HG02884 (cell line): ENCODE measurements at regions not wholly inside any gene's neighbourhood (a gene's known extent, or its start where the extent isn't known, plus 50 kb on each side); places are given as distances from the start of the nearest gene placed in this dataset.

Source experiments
- ATAC-seq: cut with Tn5 transposase; IDR thresholded peaks from one replicate; pipeline ENCODE4 v1.9.1; 2021; ENCODE audit warnings: mild to moderate bottlenecking, moderate library complexity; ENCODE audit not compliant: unreplicated experiment

DNA sequence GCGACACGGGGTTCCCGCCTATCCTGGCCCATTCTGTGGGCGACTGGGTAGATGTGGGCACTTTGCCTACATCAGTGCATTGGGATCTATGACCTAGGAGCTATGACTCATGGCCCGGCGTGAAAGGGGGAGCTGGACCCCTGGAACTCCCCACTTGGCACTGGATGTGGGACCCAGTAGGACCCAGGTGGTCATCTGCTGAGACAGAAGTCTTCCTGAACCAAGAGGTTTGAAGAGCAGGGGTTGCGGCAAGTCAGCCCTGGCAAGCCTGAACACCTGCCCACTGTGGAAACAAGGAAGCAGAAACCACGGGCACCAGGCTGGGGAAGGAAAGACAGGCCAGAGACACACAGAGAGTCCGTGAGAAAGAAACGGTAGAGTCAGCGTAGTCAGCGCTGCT lies 656.7 kb downstream of the AJAP1 start:
- ATAC-seq: no peak

DNA sequence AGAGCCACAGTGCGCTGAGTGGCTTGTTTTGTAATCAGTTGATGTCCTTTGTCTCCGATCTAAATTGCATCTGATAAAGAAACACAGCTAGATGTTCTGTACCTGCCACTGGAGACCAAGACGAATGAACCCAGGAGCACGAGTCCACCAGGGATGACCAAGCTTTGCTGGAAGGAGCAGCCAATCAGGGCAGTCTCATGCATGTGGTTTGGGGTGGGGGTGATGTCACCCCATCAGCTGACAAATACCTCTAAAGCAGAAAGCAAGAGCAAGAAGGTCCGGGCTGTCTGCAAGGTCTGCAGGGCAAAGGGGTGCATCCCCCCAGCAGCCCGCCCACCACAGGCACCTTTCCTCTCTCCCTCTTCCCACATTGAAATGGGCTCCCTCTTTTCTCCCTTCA lies 653.8 kb downstream of the AJAP1 start:
- no peak for ATAC-seq

DNA sequence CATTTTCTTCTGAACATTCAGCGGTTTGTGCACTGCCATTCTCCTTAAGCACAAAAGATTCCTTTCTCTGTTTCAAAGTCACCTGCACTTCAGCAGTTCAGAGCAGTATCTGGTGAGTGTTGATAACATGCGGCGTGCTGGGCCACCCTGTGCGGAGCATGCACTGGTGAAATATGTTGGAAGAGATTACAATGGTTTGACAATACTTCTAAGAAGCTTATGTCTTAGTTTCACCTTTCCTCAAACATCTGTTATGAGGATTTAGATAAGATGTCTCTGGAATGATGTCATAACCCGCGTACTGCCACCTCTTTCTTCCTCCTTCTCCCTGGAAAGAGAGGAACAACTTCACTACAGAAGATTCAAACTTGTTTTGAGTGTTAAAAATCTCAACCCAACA lies 650.3 kb downstream of the AJAP1 start:
- no peak for ATAC-seq

DNA sequence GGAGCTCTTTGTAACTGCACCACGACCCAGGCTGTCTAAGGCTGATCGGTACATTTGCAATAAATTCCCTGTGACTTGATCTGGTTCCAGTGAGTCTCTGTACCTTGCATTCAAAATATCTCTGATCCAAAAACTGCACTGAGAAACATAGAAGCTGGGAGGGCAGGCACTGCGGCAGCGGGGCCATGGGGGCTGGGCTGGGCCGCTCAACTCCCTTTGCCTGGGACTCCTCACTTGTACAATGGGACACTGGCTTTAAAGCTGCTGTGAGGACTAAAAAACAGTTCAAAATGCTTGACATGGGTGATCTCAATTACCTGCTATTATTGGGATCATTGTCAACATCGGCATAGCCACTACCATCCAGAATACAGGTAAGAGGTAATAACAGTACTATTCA lies 644.0 kb downstream of the AJAP1 start:
- no peak for ATAC-seq

DNA sequence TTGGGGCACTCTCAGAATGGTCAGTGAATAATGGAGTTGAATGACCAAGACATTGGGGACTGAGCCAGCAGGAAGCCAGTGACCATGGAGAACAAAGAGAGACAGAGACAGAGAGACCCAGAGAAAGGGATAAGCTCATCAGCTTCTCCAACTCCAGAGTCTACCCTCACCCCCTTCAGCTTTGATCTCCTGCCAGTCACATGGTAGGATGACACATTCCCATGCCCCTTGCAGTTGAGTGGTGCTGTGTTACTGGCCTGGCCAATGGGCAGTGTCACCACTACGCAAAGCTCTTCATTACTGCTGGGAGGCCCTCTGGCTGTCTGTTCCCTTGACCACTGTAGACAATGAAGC lies 643.5 kb downstream of the AJAP1 start:
- ATAC-seq: no peak

DNA sequence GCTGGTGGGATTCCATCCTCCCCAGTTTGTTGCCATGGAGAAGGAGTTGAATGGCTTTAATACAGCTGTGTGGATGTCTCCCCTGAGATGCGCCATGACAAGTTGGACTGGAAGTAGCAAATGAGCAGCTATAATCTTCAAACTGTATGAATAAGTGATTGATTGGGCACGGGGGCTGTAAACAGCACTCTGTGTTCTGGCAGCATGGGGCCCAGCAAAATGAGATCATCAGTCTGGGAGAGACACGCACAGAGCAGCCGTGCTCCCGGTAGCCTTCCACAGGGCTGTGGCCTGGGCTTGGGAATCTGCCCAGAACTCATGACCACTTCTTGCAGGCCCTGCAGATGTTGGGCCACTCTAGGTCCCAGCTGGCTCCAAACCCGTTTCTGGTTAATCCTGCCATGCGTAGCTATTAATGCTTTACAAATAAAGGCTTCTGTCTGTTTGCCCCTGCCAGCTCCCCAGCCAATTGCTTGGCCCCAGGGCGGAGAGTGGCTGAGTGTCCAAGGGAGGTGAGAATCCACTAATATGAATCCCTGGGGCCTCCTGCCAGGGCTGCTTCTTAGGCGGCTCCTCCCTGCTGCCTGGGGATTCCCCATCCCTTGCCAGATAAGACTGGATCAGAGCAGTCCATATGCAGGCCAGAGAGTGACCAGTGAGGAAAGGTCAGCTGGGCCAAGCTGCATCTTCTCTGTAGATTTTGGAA lies 642.9 kb downstream of the AJAP1 start:
- ATAC-seq: no peak

DNA sequence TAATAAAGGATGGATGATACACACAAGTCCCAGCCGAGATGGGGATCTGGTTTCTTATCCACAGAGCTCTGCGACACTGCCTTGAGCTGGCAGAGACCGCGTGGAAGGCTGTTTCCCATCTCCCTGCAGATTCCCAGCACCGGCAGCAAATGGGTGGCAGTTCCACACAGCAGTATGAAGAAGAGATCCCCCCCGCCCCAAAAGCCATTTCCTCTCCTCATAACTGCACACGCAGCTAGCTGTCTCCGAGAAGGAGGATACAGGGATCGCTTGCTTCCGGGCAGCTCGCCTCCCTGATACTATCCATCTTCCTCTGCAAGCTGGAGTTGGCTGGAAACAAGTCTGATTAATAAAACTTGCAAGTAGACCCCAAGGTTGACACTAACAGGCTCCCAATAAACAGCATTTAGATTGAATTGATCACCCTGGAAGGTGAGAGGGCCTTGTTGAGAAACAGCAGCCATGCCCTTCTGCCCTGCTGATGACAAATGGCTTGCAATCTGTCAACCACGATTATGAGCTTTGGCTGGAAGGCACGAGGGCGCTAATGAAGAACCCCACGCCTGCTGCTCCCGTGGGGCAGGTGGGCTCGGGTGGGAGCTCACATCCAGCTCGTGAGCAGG lies 642.3 kb downstream of the AJAP1 start:
- no peak for ATAC-seq

DNA sequence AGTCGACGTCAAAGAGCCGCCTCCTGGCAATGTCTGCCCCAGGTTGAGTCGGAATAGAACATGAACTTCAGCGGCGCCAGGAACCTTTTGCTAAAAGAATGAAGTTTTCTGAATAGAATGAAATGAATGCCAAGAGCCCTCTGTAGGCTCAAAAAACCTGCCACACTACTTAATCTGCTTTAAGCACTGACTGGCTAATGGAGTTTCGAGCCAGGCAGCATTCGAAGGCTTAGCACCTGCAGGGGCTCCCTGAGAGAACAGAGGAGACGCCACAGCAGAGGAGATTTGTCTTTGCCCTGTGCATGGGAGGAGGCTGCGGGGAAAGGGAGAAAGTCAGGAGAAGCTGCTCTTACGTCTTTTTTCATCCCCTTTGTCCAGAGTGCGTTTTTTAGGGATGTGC lies 641.7 kb downstream of the AJAP1 start:
- ATAC-seq: no peak

DNA sequence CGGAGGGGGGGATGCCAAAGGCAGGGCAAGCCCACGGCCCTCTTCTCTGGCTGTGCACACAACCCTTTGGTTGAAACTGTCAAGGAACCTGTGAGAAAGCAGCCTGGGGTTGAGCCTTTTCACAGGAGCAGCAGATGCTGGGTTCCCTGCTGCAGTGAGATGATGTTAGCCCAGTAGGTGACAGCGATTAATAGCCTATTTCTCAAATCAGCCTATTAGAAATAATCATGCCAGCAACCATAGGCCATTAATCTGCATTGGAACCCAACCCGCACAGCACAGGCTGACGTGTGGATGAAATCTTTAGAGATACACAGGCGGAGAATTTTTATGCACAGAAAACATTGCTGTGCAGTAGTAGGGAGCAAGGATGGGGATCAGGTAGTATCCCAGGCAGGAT lies 637.5 kb downstream of the AJAP1 start:
- ATAC-seq: no peak

DNA sequence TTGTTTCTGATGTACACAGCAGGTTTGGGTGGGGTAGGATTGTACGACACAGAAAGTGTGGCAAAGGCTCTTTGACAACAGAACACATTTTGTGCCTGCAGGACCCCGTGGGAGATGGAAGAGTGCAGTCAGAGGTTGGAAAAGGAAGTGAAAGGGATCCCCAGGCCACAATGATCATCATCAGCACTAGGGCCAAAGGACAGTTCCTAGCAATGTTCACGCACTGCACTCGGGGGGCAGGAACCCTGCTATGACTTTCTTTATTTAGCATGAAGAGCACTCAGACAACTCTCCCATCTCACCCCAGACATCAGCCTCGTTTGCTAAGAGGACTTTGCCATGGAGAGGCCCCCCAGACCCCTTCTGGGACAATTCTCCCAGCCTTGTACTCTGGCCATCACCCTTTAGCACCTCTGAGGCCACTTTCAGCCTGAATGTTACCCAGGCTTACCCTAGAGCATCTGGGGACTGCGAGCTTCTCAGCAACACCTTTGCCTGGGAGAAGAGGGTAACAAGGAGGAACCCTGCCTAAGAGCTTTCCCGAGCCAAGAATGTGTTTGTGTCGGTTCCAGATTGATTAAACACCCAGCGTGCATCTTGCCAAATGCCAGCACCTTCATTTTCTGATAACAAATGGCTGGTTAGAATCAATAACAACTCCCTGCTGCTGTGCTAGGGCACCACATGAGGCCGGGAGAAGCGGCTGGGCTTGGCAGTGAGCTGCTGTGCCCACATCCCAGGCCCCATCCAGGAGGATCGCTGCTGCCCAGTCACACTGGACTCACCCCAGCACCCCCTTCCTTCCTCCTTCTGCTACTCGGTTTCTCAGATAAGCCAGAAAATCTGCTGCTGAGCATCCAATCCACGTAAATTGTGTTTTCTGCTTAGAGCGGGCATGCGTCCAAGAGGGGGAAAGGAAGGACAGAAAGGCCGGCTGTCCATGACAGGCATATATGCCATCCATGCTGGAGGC lies 633.1 kb downstream of the AJAP1 start:
- no peak for ATAC-seq

DNA sequence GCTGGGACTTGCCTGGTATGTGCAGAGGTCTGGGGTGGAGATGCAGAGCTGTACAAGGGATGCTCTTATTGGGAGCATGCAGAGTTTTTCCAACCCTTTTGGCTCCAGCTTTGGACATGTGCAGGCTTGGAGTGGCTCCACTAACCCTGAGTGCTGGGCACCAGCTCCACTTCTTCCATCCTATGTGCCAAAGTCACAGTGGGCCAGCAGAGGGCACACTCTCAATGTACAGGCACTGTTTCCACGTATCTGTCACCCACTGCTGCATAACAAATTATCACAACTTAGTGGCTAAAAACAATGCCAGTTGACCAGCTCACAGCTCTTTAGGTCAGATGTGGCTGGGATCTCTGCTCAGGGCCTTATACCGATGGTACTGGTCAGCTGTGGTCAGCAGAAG lies 631.8 kb downstream of the AJAP1 start:
- ATAC-seq: no peak

DNA sequence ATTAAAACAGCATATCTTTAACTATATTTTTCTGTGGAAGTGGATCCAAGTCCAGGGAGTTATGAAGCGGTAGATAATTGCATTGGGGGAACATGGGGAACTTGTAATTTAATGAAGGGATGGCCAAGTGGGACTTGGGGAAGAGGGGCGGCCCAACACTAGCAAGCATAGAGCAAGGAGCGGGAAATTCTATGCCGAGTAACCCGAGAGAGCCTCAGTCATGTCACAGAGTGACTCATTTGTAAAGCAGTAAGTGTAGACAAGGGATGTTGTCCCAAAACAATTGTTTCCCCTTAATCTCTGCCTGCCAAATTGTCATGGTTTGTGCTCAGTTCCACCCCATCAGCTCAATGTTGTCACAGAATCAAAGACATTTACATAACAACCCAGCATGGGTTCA lies 620.1 kb downstream of the AJAP1 start:
- ATAC-seq: no peak

DNA sequence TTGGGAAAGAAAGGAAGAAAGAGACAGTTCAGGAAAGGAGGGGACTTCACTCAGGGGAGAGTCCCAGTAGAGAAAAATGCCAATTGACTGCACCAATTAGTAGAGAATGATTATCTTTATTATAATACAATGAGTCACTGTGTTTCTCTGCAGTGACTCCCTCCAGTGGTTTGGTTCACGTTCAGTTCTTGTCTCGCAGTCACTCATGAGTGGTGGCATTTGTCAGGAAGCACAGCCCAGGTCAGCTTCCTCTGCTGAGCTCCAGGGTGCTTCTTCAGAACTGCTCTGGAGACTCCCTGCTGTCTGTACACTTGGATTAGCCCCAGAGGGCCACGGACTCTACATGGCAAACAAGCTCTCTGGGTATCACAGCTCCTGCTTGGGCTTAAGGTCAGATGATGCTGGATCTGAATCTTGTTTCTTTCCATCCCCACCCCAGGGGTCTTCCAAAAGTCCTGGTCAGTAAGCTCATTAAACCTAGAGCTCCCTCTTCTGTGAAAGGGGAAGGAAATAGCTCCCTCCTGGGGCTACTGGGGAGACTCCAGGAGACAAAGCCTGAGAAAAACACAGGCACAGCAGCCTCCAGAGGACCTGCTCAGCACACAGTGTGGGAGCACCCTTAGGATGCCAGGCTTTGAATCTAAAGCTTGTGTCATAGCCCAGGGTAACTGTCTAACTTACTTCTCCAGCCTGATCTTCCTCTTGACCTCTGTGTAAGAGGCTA lies 619.0 kb downstream of the AJAP1 start:
- no peak for ATAC-seq

DNA sequence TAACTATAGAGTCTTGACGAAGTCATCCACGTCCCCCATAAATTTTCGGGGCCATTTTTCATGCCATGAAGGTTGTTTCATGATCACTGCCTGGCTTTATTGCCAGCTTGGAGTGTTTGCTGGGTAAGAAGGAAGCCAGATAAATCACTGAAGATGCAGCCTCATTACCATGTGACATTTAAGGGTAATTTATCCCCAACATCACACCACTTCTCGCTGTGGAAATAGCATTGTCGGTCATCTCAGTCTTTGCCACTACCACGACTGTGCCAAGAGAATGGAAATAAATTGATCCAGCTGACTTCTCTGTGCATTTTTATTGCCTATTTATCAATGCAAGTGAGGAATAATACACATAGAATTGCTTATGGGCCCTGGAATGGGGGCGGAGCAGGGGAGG lies 617.9 kb downstream of the AJAP1 start:
- ATAC-seq: no peak

DNA sequence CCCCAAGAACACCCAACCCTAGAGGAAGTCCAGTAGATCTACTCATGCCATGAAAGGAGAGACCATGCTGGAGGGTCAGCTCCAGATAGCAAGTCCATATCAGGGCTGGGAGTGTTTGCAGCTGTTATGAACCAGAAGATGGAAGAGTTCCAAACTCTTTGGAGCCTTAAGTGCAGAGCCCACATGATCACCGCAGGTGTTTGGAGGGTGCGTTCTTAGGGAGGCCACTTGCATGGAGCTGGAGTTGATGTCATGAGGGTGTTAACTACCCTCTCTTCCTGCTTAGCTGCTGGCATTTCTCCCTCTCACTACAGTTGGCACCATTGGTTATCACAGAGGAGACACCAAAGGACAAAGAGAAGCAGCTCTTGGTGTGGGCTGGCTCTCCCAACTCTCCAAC lies 616.9 kb downstream of the AJAP1 start:
- no peak for ATAC-seq

DNA sequence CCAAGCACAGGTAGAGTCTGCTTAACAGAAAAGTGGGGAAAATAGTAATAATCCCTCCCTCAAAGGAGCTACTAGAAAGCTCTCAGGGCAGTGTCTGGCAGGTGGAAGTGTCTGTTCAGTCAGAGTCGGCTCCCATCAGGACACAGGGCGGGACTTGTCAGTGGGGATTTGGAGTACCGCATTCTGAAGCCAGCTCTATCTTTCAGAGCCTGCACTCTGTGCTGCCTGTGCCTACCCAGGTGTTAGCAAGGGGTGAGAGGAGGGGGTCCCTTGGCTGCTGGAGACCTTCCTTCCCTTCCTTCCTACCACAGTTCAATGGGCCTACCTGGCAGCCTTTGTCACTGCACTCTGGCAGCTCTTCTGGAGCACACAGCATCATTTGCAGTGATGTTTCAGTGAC lies 615.5 kb downstream of the AJAP1 start:
- ATAC-seq: no peak

DNA sequence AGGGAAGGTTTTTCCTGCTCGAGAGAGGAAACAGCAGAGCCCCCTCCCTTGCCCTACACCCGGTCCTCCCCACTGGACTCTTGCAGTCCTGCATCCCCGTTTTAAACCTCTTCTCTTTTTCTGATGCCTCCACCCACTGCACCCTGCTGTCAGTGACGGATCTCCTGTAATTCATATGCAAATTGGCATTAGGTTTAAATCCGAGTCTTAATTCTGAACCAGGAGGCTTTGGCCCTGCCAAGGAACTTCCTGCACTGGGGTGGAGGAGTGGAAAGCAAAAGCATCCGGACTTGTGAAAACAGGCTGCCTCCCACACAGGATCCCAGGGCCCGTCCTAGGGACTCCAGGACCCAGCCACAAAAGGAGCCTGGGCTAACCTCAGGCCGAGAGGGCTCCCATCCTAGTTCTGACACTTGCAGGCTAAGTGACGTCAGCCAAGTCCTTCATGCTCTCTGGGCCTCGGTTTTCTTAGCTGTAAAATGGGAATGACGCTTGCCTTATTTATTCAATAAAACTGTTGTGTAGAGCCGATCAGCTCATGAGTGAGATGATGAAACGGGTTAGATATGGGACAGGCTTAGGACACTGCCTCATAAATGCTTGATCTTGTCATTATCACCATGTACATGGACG lies 613.3 kb downstream of the AJAP1 start:
- ATAC-seq: no peak

DNA sequence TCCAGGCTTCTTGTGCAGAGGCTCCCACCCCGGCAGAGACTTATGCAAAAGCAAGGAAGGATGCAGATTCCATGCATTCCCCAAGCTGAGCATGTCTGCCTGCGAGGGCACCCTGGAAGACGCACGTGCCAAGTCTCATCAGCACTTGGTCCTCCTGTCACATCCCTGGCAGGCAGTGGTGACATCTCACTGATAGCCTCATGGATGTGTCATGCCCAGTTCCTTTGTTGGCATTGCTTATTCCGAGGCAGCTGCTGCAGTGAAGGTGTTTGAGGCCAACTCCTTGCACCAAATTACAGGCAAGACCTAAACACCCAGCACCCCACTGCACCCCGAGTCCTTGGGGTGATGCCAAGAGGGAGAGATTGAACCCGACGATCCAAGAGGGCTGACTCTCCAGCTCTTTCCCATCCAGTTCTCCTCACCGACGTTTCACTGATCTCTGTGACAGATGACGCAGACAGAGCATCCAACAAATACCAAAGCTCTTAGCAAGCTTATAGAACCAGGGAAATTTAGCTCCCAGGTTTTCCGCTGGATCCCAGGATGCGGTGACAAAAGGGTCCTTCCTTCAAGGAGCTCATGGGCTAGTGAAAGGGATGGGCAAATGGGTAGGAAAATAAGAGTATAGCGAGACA lies 611.1 kb downstream of the AJAP1 start:
- ATAC-seq: no peak

DNA sequence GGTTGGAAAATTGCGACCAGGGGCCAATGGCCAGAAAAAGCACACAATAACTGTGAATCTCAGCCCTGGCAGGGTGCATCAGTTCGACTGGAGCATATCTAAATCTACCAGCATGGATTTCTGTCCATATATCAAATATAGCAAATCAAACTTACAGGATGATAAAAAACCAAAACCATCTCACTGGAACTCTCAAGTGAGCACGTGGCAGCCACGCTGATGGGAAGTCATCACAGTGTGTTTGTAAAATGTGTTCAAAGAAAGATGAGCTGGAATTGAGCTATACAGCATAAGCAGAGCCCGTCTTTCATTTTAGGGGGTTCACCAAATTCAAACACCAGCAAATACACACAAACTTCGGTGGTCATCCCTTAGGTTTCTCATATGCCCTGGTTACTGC lies 610.1 kb downstream of the AJAP1 start:
- ATAC-seq: no peak

DNA sequence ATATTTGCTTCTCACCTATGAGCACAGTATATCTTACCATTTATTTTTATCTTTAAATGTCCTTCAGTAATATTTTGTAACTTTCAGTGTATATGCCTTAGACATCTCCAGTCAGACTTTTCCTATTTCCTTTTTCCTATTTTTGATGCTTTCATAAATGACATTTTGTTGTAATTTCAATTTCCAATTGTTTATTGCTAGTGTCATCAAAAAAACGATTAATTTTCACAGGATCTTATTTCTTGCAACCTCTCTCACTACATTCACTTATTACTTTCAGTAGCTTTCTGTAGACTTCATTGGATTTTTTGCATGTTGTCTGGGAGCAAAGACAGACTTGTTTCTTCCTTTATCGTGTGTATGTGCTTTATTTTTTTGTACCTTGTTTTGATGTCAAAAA lies 602.4 kb downstream of the AJAP1 start:
- no peak for ATAC-seq
